SK-N-SH treated with all-trans-retinoic acid at 6 μM for 48 hours (cell line): ENCODE measurements at regions not wholly inside any gene's neighbourhood (a gene's known extent, or its start where the extent isn't known, plus 50 kb on each side); places are given as distances from the start of the nearest gene placed in this dataset.

Source experiments
- ATAC-seq: fragments of 200-7000 bp; cut with Tn5 transposase; 3 replicates; pipeline ENCODE4 v1.9.1; 2020; ENCODE audit warnings: mild to moderate bottlenecking, moderate library complexity
- ARNTL ChIP-seq: fragments of 450-650 bp; formaldehyde crosslinking; IDR thresholded peaks from 2 replicates; pipeline ENCODE4 v1.5.0; 2020; ENCODE audit warnings: low read depth, mild to moderate bottlenecking, moderate library complexity, borderline replicate concordance
- BACH2 ChIP-seq: fragments of 250-450 bp; sonication (Bioruptor Pico); IDR thresholded peaks from 2 replicates; pipeline ENCODE4 v1.9.0; 2021; ENCODE audit warnings: mild to moderate bottlenecking, borderline replicate concordance
- CSDC2 ChIP-seq: fragments of 250-450 bp; sonication (Bioruptor Pico); IDR thresholded peaks from 2 replicates; pipeline ENCODE4 v1.5.0; 2020; ENCODE audit warnings: mild to moderate bottlenecking, moderate library complexity
- ESRRG ChIP-seq: fragments of 250-450 bp; sonication (Bioruptor Pico); IDR thresholded peaks from 2 replicates; pipeline ENCODE4 v1.6.1; 2021; ENCODE audit warnings: mild to moderate bottlenecking
- GLIS3 ChIP-seq: fragments of 250-450 bp; sonication (Bioruptor Pico); IDR thresholded peaks from 2 replicates; pipeline ENCODE4 v1.5.0; 2020; ENCODE audit warnings: mild to moderate bottlenecking, moderate library complexity
- ISL1 ChIP-seq: fragments of 250-450 bp; sonication (Bioruptor Pico); IDR thresholded peaks from 2 replicates; pipeline ENCODE4 v2.1.2; 2022; ENCODE audit warnings: mild to moderate bottlenecking, moderate library complexity
- OSR1 ChIP-seq: fragments of 250-450 bp; sonication (Bioruptor Pico); IDR thresholded peaks from 2 replicates; pipeline ENCODE4 v1.8.0; 2022; ENCODE audit warnings: moderate library complexity, mild to moderate bottlenecking, inconsistent platforms
- PPARA ChIP-seq: fragments of 250-450 bp; sonication (Bioruptor Pico); IDR thresholded peaks from 2 replicates; pipeline ENCODE4 v1.5.0; 2020; ENCODE audit warnings: mild to moderate bottlenecking, borderline replicate concordance
- RARB ChIP-seq: fragments of 250-450 bp; sonication (Bioruptor Pico); IDR thresholded peaks from 2 replicates; pipeline ENCODE4 v1.8.0; 2021; ENCODE audit warnings: mild to moderate bottlenecking, moderate library complexity
- SNAI2 ChIP-seq: fragments of 250-450 bp; sonication (Bioruptor Pico); IDR thresholded peaks from 2 replicates; pipeline ENCODE4 v1.5.0; 2020; ENCODE audit warnings: mild to moderate bottlenecking, moderate library complexity
- TCF4 ChIP-seq: fragments of 250-450 bp; sonication (Bioruptor Pico); IDR thresholded peaks from 2 replicates; pipeline ENCODE4 v1.8.0; 2021; ENCODE audit warnings: mild to moderate bottlenecking, moderate library complexity, borderline replicate concordance
- TOX ChIP-seq: fragments of 250-450 bp; sonication (Bioruptor Pico); IDR thresholded peaks from 2 replicates; pipeline ENCODE4 v1.8.0; 2021; ENCODE audit warnings: mild to moderate bottlenecking, moderate library complexity, borderline replicate concordance
- ZC3H10 ChIP-seq: fragments of 250-450 bp; sonication (Bioruptor Pico); IDR thresholded peaks from 2 replicates; pipeline ENCODE4 v1.5.1; 2021; ENCODE audit warnings: mild to moderate bottlenecking, moderate library complexity
- ZFP3 ChIP-seq: fragments of 250-450 bp; sonication (Bioruptor Pico); IDR thresholded peaks from 2 replicates; pipeline ENCODE4 v1.5.0; 2020; ENCODE audit warnings: mild to moderate bottlenecking, moderate library complexity
- ZFP30 ChIP-seq: fragments of 450-650 bp; formaldehyde crosslinking; IDR thresholded peaks from 2 replicates; pipeline ENCODE4 v1.5.0; 2022; ENCODE audit warnings: mild to moderate bottlenecking, moderate library complexity
- ZNF565 ChIP-seq: fragments of 450-650 bp; formaldehyde crosslinking; conservative IDR thresholded peaks from 2 replicates; pipeline ENCODE4 v1.5.0; 2020; ENCODE audit warnings: low read depth, mild to moderate bottlenecking, moderate library complexity
- ZNF70 ChIP-seq: fragments of 450-650 bp; formaldehyde crosslinking; IDR thresholded peaks from 2 replicates; pipeline ENCODE4 v1.5.0; 2020; ENCODE audit warnings: mild to moderate bottlenecking, moderate library complexity
- ZNF8 ChIP-seq: fragments of 450-650 bp; formaldehyde crosslinking; IDR thresholded peaks from 2 replicates; pipeline ENCODE4 v1.5.0; 2020; ENCODE audit warnings: mild to moderate bottlenecking, moderate library complexity
- TF ChIP-seq, protein P1 (sequence below): fragments of 250-450 bp; sonication (Bioruptor Pico); IDR thresholded peaks from 2 replicates; pipeline ENCODE4 v1.5.1; 2020; ENCODE audit warnings: low read depth, mild to moderate bottlenecking, moderate library complexity
- TF ChIP-seq, protein P2 (sequence below): fragments of 250-450 bp; sonication (Bioruptor Pico); IDR thresholded peaks from 2 replicates; pipeline ENCODE4 v1.5.0; 2020; ENCODE audit warnings: mild to moderate bottlenecking, moderate library complexity
- TF ChIP-seq, protein P3 (sequence below): fragments of 250-450 bp; sonication (Bioruptor Pico); IDR thresholded peaks from 2 replicates; pipeline ENCODE4 v1.5.1; 2021; ENCODE audit warnings: mild to moderate bottlenecking, moderate library complexity
- TF ChIP-seq, protein P4 (sequence below): fragments of 250-450 bp; sonication (Bioruptor Pico); IDR thresholded peaks from 2 replicates; pipeline ENCODE4 v1.8.0; 2020; ENCODE audit warnings: mild to moderate bottlenecking, moderate library complexity, borderline replicate concordance
- TF ChIP-seq, protein P5 (sequence below): fragments of 250-450 bp; sonication (Bioruptor Pico); IDR thresholded peaks from 2 replicates; pipeline ENCODE4 v1.8.0; 2021; ENCODE audit warnings: low read depth, mild to moderate bottlenecking, moderate library complexity, borderline replicate concordance

DNA sequence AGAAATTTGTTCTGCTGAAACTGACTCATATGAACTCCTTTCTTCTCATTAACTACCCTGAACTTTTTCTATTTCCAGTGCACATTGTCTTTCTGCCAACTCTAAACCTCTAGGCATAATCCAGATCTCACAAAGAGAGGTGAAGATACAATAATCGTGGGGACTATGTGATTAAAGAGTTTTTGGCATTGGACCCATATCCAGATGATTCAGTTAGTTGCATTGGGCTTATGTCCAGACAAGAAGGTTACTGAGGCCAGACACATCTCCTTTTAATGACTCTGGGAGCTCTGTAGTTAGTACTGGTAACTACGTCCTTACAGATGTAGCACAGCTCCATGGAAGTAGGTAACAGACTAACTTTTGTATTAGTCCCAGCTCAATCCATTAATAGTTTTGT is 273.0 kb downstream of the CASP12 start:
- TF ChIP-seq OSR1 (CRISPR knock-in tag) = no peak
- TF ChIP-seq SNAI2 (CRISPR knock-in tag) = no peak
- no peak for TF ChIP-seq BACH2 (CRISPR knock-in tag)
- TF ChIP-seq, protein P1, sequence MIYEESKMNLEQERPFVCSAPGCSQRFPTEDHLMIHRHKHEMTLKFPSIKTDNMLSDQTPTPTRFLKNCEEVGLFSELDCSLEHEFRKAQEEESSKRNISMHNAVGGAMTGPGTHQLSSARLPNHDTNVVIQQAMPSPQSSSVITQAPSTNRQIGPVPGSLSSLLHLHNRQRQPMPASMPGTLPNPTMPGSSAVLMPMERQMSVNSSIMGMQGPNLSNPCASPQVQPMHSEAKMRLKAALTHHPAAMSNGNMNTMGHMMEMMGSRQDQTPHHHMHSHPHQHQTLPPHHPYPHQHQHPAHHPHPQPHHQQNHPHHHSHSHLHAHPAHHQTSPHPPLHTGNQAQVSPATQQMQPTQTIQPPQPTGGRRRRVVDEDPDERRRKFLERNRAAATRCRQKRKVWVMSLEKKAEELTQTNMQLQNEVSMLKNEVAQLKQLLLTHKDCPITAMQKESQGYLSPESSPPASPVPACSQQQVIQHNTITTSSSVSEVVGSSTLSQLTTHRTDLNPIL (CRISPR knock-in tag) = no peak
- no peak for TF ChIP-seq TCF4
- TF ChIP-seq ZC3H10 (CRISPR knock-in tag) = no peak
- TF ChIP-seq, protein P2, sequence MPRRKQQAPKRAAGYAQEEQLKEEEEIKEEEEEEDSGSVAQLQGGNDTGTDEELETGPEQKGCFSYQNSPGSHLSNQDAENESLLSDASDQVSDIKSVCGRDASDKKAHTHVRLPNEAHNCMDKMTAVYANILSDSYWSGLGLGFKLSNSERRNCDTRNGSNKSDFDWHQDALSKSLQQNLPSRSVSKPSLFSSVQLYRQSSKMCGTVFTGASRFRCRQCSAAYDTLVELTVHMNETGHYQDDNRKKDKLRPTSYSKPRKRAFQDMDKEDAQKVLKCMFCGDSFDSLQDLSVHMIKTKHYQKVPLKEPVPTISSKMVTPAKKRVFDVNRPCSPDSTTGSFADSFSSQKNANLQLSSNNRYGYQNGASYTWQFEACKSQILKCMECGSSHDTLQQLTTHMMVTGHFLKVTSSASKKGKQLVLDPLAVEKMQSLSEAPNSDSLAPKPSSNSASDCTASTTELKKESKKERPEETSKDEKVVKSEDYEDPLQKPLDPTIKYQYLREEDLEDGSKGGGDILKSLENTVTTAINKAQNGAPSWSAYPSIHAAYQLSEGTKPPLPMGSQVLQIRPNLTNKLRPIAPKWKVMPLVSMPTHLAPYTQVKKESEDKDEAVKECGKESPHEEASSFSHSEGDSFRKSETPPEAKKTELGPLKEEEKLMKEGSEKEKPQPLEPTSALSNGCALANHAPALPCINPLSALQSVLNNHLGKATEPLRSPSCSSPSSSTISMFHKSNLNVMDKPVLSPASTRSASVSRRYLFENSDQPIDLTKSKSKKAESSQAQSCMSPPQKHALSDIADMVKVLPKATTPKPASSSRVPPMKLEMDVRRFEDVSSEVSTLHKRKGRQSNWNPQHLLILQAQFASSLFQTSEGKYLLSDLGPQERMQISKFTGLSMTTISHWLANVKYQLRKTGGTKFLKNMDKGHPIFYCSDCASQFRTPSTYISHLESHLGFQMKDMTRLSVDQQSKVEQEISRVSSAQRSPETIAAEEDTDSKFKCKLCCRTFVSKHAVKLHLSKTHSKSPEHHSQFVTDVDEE = no peak
- TF ChIP-seq ZNF70 = no peak
- TF ChIP-seq PPARA = no peak
- TF ChIP-seq RARB (CRISPR knock-in tag) = no peak
- no peak for TF ChIP-seq ZNF565
- no peak for TF ChIP-seq CSDC2 (CRISPR knock-in tag)
- TF ChIP-seq ISL1 (CRISPR knock-in tag) = no peak
- TF ChIP-seq GLIS3 (CRISPR knock-in tag) = no peak
- TF ChIP-seq, protein P3, sequence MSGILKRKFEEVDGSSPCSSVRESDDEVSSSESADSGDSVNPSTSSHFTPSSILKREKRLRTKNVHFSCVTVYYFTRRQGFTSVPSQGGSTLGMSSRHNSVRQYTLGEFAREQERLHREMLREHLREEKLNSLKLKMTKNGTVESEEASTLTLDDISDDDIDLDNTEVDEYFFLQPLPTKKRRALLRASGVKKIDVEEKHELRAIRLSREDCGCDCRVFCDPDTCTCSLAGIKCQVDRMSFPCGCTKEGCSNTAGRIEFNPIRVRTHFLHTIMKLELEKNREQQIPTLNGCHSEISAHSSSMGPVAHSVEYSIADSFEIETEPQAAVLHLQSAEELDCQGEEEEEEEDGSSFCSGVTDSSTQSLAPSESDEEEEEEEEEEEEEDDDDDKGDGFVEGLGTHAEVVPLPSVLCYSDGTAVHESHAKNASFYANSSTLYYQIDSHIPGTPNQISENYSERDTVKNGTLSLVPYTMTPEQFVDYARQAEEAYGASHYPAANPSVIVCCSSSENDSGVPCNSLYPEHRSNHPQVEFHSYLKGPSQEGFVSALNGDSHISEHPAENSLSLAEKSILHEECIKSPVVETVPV = no peak
- no peak for TF ChIP-seq ZFP30
- no peak for TF ChIP-seq ESRRG (CRISPR knock-in tag)
- TF ChIP-seq, protein P4, sequence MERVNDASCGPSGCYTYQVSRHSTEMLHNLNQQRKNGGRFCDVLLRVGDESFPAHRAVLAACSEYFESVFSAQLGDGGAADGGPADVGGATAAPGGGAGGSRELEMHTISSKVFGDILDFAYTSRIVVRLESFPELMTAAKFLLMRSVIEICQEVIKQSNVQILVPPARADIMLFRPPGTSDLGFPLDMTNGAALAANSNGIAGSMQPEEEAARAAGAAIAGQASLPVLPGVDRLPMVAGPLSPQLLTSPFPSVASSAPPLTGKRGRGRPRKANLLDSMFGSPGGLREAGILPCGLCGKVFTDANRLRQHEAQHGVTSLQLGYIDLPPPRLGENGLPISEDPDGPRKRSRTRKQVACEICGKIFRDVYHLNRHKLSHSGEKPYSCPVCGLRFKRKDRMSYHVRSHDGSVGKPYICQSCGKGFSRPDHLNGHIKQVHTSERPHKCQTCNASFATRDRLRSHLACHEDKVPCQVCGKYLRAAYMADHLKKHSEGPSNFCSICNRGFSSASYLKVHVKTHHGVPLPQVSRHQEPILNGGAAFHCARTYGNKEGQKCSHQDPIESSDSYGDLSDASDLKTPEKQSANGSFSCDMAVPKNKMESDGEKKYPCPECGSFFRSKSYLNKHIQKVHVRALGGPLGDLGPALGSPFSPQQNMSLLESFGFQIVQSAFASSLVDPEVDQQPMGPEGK (CRISPR knock-in tag) = no peak
- TF ChIP-seq ARNTL (CRISPR knock-in tag) = no peak
- no peak for ATAC-seq

DNA sequence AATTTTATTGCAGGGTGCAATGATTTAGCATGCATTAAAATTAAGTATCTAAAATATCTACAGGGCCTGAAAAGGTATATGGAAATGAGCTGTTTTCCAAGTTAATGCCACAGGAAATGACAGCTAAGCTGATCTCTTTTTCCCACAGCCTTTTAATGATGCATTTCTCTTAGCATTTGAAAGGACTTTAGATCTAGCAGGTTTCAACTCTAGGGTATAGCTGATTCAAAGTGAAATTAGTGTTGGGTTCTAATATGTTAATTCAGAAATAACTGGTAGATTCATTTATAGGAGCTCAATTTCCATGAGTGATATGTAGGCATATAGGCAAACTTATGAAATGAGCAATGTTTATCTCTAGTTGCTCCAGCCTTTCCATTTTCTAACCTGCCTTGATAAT is 274.2 kb downstream of the CASP12 start:
- TF ChIP-seq ZNF8 (CRISPR knock-in tag) = no peak
- no peak for TF ChIP-seq ESRRG (CRISPR knock-in tag)
- TF ChIP-seq SNAI2 (CRISPR knock-in tag) = no peak
- no peak for TF ChIP-seq ISL1 (CRISPR knock-in tag)
- TF ChIP-seq, protein P5, sequence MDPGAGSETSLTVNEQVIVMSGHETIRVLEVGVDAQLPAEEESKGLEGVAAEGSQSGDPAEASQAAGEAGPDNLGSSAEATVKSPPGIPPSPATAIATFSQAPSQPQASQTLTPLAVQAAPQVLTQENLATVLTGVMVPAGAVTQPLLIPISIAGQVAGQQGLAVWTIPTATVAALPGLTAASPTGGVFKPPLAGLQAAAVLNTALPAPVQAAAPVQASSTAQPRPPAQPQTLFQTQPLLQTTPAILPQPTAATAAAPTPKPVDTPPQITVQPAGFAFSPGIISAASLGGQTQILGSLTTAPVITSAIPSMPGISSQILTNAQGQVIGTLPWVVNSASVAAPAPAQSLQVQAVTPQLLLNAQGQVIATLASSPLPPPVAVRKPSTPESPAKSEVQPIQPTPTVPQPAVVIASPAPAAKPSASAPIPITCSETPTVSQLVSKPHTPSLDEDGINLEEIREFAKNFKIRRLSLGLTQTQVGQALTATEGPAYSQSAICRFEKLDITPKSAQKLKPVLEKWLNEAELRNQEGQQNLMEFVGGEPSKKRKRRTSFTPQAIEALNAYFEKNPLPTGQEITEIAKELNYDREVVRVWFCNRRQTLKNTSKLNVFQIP = no peak
- no peak for TF ChIP-seq BACH2 (CRISPR knock-in tag)
- no peak for TF ChIP-seq ZC3H10 (CRISPR knock-in tag)
- TF ChIP-seq TOX = no peak
- TF ChIP-seq ARNTL (CRISPR knock-in tag) = no peak
- TF ChIP-seq, protein P4 (CRISPR knock-in tag) = no peak
- TF ChIP-seq ZNF565 = no peak
- TF ChIP-seq RARB (CRISPR knock-in tag) = no peak
- TF ChIP-seq, protein P1 (CRISPR knock-in tag) = no peak
- no peak for TF ChIP-seq ZNF70
- TF ChIP-seq CSDC2 (CRISPR knock-in tag) = no peak
- no peak for TF ChIP-seq GLIS3 (CRISPR knock-in tag)
- no peak for TF ChIP-seq TCF4
- no peak for TF ChIP-seq ZFP3 (CRISPR knock-in tag)
- no peak for TF ChIP-seq OSR1 (CRISPR knock-in tag)
- TF ChIP-seq, protein P2 = no peak
- ATAC-seq = no peak
